Upper lobe of left lung (tissue), 4 donors: ENCODE measurements at regions not wholly inside any gene's neighbourhood (a gene's known extent, or its start where the extent isn't known, plus 50 kb on each side); places are given as distances from the start of the nearest gene placed in this dataset.

Experiments used
- POLR2A ChIP-seq, 4 donors: fragments of 450-650 bp; IDR thresholded peaks; one replicate each; pipeline ENCODE4 v1.5.1; 2016 to 2017; ENCODE audit warnings: antibody characterized with exemption in 4 of 4, mild to moderate bottlenecking in 2 of 4
- TF ChIP-seq, protein P1 (sequence below), 6 experiments: fragments of 450-650 bp in 4 of 6; fragments of 200-600 bp in 2 of 6; sonication (generic) in 2 of 6; IDR thresholded peaks; one replicate each; pipeline ENCODE4 v1.5.1; 2016 to 2019; ENCODE audit warnings: antibody characterized with exemption in 6 of 6

DNA sequence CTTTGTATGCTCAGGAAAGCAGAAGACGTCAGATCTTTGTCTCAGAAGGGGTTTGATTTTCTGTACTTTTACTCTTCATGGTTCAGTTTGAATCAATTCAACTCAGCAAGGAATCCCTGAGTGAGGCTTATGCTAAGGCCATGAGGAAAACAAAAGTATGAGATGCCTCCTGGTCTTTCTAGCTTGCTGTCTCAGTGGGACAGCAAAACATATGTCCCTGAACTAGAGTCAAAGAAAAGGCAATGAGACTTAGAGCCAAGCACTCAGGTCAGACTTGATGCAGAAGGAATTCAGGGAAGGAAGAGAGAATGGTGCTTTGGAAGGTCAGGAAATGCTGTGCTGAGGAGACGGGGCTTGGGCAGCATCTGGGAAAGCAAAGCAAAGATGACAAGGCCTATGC lies 236.2 kb upstream of the SFRP2 start:
- TF ChIP-seq, protein P1, sequence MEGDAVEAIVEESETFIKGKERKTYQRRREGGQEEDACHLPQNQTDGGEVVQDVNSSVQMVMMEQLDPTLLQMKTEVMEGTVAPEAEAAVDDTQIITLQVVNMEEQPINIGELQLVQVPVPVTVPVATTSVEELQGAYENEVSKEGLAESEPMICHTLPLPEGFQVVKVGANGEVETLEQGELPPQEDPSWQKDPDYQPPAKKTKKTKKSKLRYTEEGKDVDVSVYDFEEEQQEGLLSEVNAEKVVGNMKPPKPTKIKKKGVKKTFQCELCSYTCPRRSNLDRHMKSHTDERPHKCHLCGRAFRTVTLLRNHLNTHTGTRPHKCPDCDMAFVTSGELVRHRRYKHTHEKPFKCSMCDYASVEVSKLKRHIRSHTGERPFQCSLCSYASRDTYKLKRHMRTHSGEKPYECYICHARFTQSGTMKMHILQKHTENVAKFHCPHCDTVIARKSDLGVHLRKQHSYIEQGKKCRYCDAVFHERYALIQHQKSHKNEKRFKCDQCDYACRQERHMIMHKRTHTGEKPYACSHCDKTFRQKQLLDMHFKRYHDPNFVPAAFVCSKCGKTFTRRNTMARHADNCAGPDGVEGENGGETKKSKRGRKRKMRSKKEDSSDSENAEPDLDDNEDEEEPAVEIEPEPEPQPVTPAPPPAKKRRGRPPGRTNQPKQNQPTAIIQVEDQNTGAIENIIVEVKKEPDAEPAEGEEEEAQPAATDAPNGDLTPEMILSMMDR (IDR thresholded peaks at IDR 0.05), result no peak
- no peak for TF ChIP-seq POLR2A (IDR thresholded peaks at IDR 0.05)
